HG03378 (cell line): ENCODE measurements at regions not wholly inside any gene's neighbourhood (a gene's known extent, or its start where the extent isn't known, plus 50 kb on each side); places are given as distances from the start of the nearest gene placed in this dataset.

Source experiments
- ATAC-seq: cut with Tn5 transposase; IDR thresholded peaks from one replicate; pipeline ENCODE4 v1.9.1; 2021; ENCODE audit warnings: mild to moderate bottlenecking, moderate library complexity; ENCODE audit not compliant: unreplicated experiment

- ATAC-seq, result no peak
Observed at GRCh38 chr12:67453191-67453590, 184.0 kb downstream of the CAND1 start.

- ATAC-seq, result no peak
Observed at GRCh38 chr12:67455236-67455635, 186.1 kb downstream of the CAND1 start.

- ATAC-seq, result no peak
Observed at GRCh38 chr12:67456431-67456901, 187.3 kb downstream of the CAND1 start.

- no peak for ATAC-seq
Observed at GRCh38 chr12:67457136-67457535, 188.0 kb downstream of the CAND1 start.

GRCh38 chr12:67457778-67458665, 188.9 kb downstream of the CAND1 start:
- no peak for ATAC-seq

GRCh38 chr12:67459173-67459572, 189.4 kb upstream of the DYRK2 start:
- no peak for ATAC-seq

- no peak for ATAC-seq
Observed at GRCh38 chr12:67459578-67459977, 189.0 kb upstream of the DYRK2 start.

GRCh38 chr12:67460388-67460787, 188.2 kb upstream of the DYRK2 start:
- ATAC-seq, result no peak

GRCh38 chr12:67468549-67469245, 179.8 kb upstream of the DYRK2 start:
- ATAC-seq, result no peak

GRCh38 chr12:67469666-67470065, 178.9 kb upstream of the DYRK2 start:
- no peak for ATAC-seq

- no peak for ATAC-seq
Observed at GRCh38 chr12:67471810-67472209, 176.7 kb upstream of the DYRK2 start.

- no peak for ATAC-seq
Observed at GRCh38 chr12:67472539-67472938, 176.0 kb upstream of the DYRK2 start.

GRCh38 chr12:67474934-67475620, 173.5 kb upstream of the DYRK2 start:
- no peak for ATAC-seq

- no peak for ATAC-seq
Observed at GRCh38 chr12:67475725-67476124, 172.8 kb upstream of the DYRK2 start.

GRCh38 chr12:67477681-67478265, 170.8 kb upstream of the DYRK2 start:
- no peak for ATAC-seq

- ATAC-seq, result peak; percentile 69
Observed at GRCh38 chr12:67482751-67483661, 165.5 kb upstream of the DYRK2 start.

- ATAC-seq, result peak; percentile 40
Observed at GRCh38 chr12:67483871-67484554, 164.5 kb upstream of the DYRK2 start.

GRCh38 chr12:67484791-67485480, 163.6 kb upstream of the DYRK2 start:
- ATAC-seq, result peak; percentile 35

- no peak for ATAC-seq
Observed at GRCh38 chr12:67486671-67487070, 161.9 kb upstream of the DYRK2 start.
